Progenitor cell of endocrine pancreas (in vitro differentiated cells): ENCODE measurements at regions not wholly inside any gene's neighbourhood (a gene's known extent, or its start where the extent isn't known, plus 50 kb on each side); places are given as distances from the start of the nearest gene placed in this dataset.

Source experiments
- DNase-seq: peaks from one replicate; pipeline ENCODE4 v3.0.0; 2021; ENCODE audit warnings: low spot score; ENCODE audit not compliant: unreplicated experiment
- H3K27ac Mint-ChIP-seq: 2 replicates; pipeline ENCODE4 v1.8.0; 2021; ENCODE audit warnings: mild to moderate bottlenecking, moderate library complexity, mixed read lengths
- H3K27me3 Mint-ChIP-seq: 2 replicates; pipeline ENCODE4 v1.8.0; 2021; ENCODE audit warnings: mixed read lengths
- H3K36me3 Mint-ChIP-seq: 2 replicates; pipeline ENCODE4 v1.8.0; 2022; ENCODE audit warnings: mixed read lengths; ENCODE audit not compliant: insufficient read depth
- H3K4me1 Mint-ChIP-seq: 2 replicates; pipeline ENCODE4 v1.8.0; 2021; ENCODE audit warnings: low read depth, mixed read lengths
- H3K4me3 Mint-ChIP-seq: 2 replicates; pipeline ENCODE4 v1.8.0; 2021; ENCODE audit warnings: low read depth, mild to moderate bottlenecking, moderate library complexity, mixed read lengths
- H3K9me3 Mint-ChIP-seq: 2 replicates; pipeline ENCODE4 v1.8.0; 2021; ENCODE audit warnings: low read depth, mixed read lengths
- TF ChIP-seq, protein P1 (sequence below): fragments of 200-600 bp; sonication (generic); IDR thresholded peaks from one replicate; pipeline ENCODE4 v1.5.0; 2021; ENCODE audit warnings: antibody characterized with exemption, mild to moderate bottlenecking; ENCODE audit not compliant: unreplicated experiment

DNA sequence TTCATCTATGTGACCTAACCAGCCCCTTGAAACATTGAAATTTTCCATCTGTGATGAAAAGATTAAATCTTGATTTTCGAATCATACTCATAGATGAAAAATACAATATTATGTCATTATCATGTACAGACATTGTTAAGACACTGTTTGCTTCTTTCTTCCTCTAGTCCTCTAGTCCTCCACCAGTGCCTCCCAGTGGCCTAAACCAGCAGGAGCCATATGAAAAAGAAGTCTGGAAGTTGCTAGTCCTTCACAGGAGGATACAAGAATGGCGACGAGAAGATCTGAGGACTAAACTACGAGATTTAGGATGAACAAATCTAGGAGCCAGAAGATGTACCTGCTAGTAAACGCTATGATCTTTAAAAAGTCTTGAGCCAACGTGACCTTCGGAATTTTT, 134.1 kb downstream of the SLC17A6 start:
- DNase-seq, result no peak
- TF ChIP-seq, protein P1, sequence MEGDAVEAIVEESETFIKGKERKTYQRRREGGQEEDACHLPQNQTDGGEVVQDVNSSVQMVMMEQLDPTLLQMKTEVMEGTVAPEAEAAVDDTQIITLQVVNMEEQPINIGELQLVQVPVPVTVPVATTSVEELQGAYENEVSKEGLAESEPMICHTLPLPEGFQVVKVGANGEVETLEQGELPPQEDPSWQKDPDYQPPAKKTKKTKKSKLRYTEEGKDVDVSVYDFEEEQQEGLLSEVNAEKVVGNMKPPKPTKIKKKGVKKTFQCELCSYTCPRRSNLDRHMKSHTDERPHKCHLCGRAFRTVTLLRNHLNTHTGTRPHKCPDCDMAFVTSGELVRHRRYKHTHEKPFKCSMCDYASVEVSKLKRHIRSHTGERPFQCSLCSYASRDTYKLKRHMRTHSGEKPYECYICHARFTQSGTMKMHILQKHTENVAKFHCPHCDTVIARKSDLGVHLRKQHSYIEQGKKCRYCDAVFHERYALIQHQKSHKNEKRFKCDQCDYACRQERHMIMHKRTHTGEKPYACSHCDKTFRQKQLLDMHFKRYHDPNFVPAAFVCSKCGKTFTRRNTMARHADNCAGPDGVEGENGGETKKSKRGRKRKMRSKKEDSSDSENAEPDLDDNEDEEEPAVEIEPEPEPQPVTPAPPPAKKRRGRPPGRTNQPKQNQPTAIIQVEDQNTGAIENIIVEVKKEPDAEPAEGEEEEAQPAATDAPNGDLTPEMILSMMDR, result no peak
- Mint-ChIP-seq H3K4me1 (no peaks in the 10 kb centered on the region), H3K36me3 (no peaks in the 10 kb centered on the region), H3K4me3 (no peak overlapping the region), H3K9me3 (no peaks in the 10 kb centered on the region), H3K27me3 (no peaks in the 10 kb centered on the region), H3K27ac (no peak overlapping the region)

DNA sequence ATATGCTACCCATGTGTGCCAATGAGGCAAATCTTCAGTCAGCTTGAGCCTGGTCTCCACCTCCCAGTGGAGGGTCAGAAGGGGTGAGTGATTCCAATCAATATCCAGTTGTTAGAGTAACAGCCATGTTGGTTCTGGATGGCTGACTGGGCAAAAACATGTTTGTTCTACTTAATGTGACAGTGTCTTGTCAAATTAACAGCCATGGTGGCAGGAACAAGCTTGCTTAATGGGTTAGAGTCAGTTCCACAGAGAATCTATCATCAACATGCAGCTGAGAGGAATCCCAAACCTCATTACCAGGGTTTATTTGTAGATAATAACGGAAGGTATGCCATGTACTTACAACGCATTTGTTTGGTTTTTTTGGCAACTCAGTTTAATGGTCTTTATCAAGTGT, 133.2 kb downstream of the SLC17A6 start:
- no peaks in the 10 kb centered on the region for H3K9me3 Mint-ChIP-seq
- no peak overlapping the region for H3K27ac Mint-ChIP-seq
- H3K4me1 Mint-ChIP-seq, result no peaks in the 10 kb centered on the region
- H3K4me3 Mint-ChIP-seq, result no peak overlapping the region
- H3K27me3 Mint-ChIP-seq, result no peaks in the 10 kb centered on the region
- TF ChIP-seq, protein P1, result no peak
- no peaks in the 10 kb centered on the region for H3K36me3 Mint-ChIP-seq
- DNase-seq, result no peak

DNA sequence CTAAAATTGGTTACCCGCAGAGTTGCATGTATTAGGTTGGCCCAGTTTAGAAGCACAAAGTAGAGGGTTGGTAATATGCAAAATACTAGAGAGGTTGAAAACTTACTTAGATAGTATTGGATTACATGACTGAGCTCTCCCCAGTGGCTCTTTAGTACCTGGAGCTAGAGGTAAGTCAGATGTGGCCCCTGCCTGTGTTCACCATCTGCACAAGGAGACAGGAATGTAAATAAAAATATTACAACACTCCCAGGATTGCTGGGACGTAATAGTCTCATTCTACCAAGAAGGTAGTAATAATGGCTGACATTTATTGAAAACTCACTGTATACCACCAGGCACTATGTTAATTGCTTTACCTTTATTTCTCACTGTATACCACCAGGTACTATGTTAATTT, 129.6 kb downstream of the SLC17A6 start:
- no peak for DNase-seq
- no peaks in the 10 kb centered on the region for H3K4me1 Mint-ChIP-seq
- H3K4me3 Mint-ChIP-seq, result no peak overlapping the region
- TF ChIP-seq, protein P1, result no peak
- H3K9me3 Mint-ChIP-seq, result no peaks in the 10 kb centered on the region
- H3K27me3 Mint-ChIP-seq, result no peaks in the 10 kb centered on the region
- H3K27ac Mint-ChIP-seq, result no peak overlapping the region
- H3K36me3 Mint-ChIP-seq, result no peaks in the 10 kb centered on the region

DNA sequence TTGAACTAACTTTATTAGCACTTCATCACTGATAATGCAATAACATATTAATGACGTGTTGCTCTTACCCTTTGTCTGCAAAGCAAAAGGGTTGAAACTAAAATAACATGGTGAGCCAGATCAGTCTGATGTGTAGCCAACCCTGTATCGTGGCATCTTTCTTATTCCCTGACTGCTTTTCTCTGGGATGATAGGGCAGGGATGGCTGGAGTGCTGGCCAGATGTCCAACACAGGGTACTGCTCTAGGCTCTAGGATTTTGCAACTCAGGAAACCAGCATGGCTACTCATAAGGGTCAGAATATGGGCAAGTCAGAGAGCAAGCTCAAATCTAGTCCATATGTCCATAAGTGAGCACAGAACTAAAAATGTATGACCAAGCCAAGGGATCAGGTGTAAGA, 129.1 kb downstream of the SLC17A6 start:
- TF ChIP-seq, protein P1, result no peak
- no peak for DNase-seq
- Mint-ChIP-seq H3K27ac (no peak overlapping the region), H3K4me1 (no peaks in the 10 kb centered on the region), H3K27me3 (no peaks in the 10 kb centered on the region), H3K36me3 (no peaks in the 10 kb centered on the region), H3K9me3 (no peaks in the 10 kb centered on the region), H3K4me3 (no peak overlapping the region)

DNA sequence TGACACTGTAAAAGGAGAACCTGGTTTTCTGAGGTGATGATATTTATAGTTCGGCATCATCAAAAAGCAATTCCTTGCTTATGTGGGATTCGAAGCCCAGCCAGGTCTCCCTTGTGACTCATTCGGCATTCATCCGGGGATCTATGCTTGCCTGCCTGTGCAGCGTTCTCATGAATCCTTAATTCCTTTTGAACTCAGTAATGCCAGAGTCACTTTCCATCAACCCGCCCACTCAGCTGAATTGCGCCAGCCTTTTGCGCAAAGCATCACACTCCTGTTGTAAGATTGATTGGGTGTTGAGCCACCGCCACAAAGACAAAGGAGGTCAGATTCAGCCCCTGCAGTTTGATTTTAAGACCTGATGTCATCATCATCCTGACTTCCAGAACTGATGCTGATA, 128.6 kb downstream of the SLC17A6 start:
- no peak for DNase-seq
- no peaks in the 10 kb centered on the region for H3K4me1 Mint-ChIP-seq
- no peak overlapping the region for H3K27ac Mint-ChIP-seq
- no peaks in the 10 kb centered on the region for H3K9me3 Mint-ChIP-seq
- no peak overlapping the region for H3K4me3 Mint-ChIP-seq
- TF ChIP-seq, protein P1, result no peak
- H3K36me3 Mint-ChIP-seq, result no peaks in the 10 kb centered on the region
- no peaks in the 10 kb centered on the region for H3K27me3 Mint-ChIP-seq
